ENCODE measurements at regions not wholly inside any gene's neighbourhood (a gene's known extent, or its start where the extent isn't known, plus 50 kb on each side); places are given as distances from the start of the nearest gene placed in this dataset.

DNA sequence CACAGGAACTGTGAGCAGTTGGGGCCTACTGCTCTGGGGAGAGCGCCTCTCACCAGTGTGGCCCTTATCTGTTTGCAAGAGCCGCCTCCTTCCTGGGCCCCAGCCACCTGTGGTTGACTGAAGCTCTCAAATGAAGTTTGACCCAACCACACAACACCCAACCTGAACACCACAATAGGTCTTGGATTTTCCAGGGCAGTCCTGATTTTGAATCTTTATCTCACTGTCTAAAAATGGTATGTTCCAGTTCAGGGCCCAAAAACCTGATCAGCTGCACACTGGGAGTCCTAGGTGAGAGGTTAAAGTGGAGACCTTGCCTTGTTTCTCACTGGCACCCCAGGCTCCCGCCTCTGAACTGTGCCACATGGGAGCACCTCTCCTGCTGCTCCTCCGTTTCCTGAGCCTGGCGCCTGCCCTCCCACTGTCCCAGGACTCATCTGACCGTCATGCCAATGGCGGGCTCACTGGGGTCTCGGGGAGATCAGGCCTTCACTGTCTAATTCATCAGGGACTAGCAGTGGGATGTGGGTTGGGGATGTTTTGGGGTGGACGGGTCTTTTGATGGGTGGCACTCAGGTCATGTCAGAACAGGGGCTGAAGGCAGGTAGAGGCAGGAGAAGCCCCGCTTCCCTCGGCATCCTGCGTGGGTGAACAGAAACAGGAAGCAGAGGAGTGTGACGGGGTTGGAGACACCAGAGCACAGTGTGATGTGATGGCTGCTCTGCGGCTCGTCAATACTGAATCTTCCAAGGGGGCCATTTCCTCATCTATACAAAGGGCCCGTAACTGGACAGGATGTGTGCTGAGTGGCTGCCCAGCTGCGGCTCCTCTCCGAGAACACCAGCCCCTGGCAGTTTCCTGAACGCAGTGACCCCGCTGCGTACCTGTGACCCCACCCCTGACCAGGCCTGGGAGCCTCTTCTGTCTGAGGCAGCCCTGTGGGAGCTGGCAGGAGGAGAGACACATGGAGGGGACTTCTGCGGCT, 59.6 kb upstream of the ITPKB start:
- Histone ChIP-seq H3K4me1 (no peaks in the 10 kb centered on the region), H3K9me3 (no peaks in the 10 kb centered on the region), H3K4me3 (no peak overlapping the region), H3K27ac (no peak overlapping the region), H3K4me2 (no peak overlapping the region)
- FAIRE-seq, result no peak
- ChIA-PET CTCF (interaction anchor here (1.2 kb wide), 1 partner anchor 30 kb away, joined by 3 read pairs; no protein-coding TSS in a partner anchor), POLR2A (interaction anchor here (0.6 kb wide), 1 partner anchor 737 kb away, joined by 3 read pairs; the partner anchor contains the start of gene H3-3A)
- TF ChIP-seq RFX5 (IDR thresholded peaks at IDR 0.05) (no peak), POLR2A (IDR thresholded peaks at IDR 0.05; ENCODE audit: low read length) (no peak), FOSL2 (IDR thresholded peaks at IDR 0.05) (no peak), FOSL2 (CRISPR knock-in tag; IDR thresholded peaks at IDR 0.05) (no peak), RAD21 (conservative IDR thresholded peaks at IDR 0.05 in 1 of 2, IDR thresholded peaks at IDR 0.05 in 1 of 2) (no peak), SMC3 (IDR thresholded peaks at IDR 0.05) (no peak), BHLHE40 (IDR thresholded peaks at IDR 0.05; ENCODE audit: low read depth, low read length) (no peak), POLR2AphosphoS2 (conservative IDR thresholded peaks at IDR 0.05; ENCODE audit: low read length) (no peak), ZC3H11A (IDR thresholded peaks at IDR 0.05) (no peak), GATA3 (IDR thresholded peaks at IDR 0.05; ENCODE audit: borderline replicate concordance) (no peak), SREBF2 (IDR thresholded peaks at IDR 0.05) (no peak), HOXB5 (CRISPR knock-in tag; IDR thresholded peaks at IDR 0.05) (no peak), ZSCAN20 (CRISPR knock-in tag; IDR thresholded peaks at IDR 0.05) (no peak), MYC (IDR thresholded peaks at IDR 0.05; ENCODE audit: borderline replicate concordance, low read length) (no peak), JUN (IDR thresholded peaks at IDR 0.05) (no peak), ESRRA (IDR thresholded peaks at IDR 0.05; ENCODE audit: borderline replicate concordance, low read length) (no peak), USF2 (IDR thresholded peaks at IDR 0.05) (no peak)
- TF ChIP-seq, protein P1, sequence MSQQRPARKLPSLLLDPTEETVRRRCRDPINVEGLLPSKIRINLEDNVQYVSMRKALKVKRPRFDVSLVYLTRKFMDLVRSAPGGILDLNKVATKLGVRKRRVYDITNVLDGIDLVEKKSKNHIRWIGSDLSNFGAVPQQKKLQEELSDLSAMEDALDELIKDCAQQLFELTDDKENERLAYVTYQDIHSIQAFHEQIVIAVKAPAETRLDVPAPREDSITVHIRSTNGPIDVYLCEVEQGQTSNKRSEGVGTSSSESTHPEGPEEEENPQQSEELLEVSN (IDR thresholded peaks at IDR 0.05; ENCODE audit: borderline replicate concordance, low read depth), result no peak
- DNase-seq (ENCODE audit: low read depth in 1 of 2, low spot score in 1 of 2), result no peak
- 83% methylated on average over 21 of the region's 22 CpGs for WGBS (ENCODE audit: missing lambda C conversion rate)
- no peak for ATAC-seq

- Histone ChIP-seq H3K27ac (no peak overlapping the region), H3K4me3 (no peak overlapping the region), H3K9me3 (no peaks in the 10 kb centered on the region), H3K4me2 (no peak overlapping the region), H3K4me1 (no peaks in the 10 kb centered on the region)
- ChIA-PET POLR2A (no interaction called here), CTCF (no interaction called here)
- ATAC-seq (no peak), DNase-seq (ENCODE audit: low read depth in 1 of 2, low spot score in 1 of 2) (no peak), FAIRE-seq (no peak)
- TF ChIP-seq CHD4 (IDR thresholded peaks at IDR 0.05; ENCODE audit: borderline replicate concordance) (no peak), JUNB (IDR thresholded peaks at IDR 0.05) (no peak), POLR2A (IDR thresholded peaks at IDR 0.05; ENCODE audit: low read length) (no peak), RCOR1 (IDR thresholded peaks at IDR 0.05; ENCODE audit: low read depth, low read length) (no peak), CHD2 (IDR thresholded peaks at IDR 0.05; ENCODE audit: low read length, partially characterized antibody) (no peak), ZC3H11A (IDR thresholded peaks at IDR 0.05) (no peak), GATA3 (IDR thresholded peaks at IDR 0.05; ENCODE audit: borderline replicate concordance) (no peak), CBX2 (IDR thresholded peaks at IDR 0.05; ENCODE audit: borderline replicate concordance, low read depth) (no peak), BHLHE40 (IDR thresholded peaks at IDR 0.05; ENCODE audit: low read depth, low read length) (no peak), FOXS1 (CRISPR knock-in tag; IDR thresholded peaks at IDR 0.05) (no peak)
- WGBS (ENCODE audit: missing lambda C conversion rate), result 88% methylated on average over 5 of the region's 5 CpGs
Observed at GRCh38 chr1:226797151-226797550, 58.1 kb upstream of the ITPKB start.

Data from A549 (cell line).